Panc1 (cell line): ENCODE measurements at regions not wholly inside any gene's neighbourhood (a gene's known extent, or its start where the extent isn't known, plus 50 kb on each side); places are given as distances from the start of the nearest gene placed in this dataset.

Source experiments
- ATAC-seq: fragments of 200-7000 bp; cut with Tn5 transposase; 2 replicates; pipeline ENCODE4 v1.9.1; 2020; ENCODE audit warnings: mild to moderate bottlenecking, moderate library complexity
- BruUV-seq: library from RNA; stranded (reverse); fragments of 400-500 nt; replicated peaks from 2 replicates; lab custom pipeline; 2021; lab: Mats Ljungman, UMichigan
- CTCF ChIA-PET: fragments of 300-600 bp; sonication (Branson Sonifier 250); formaldehyde crosslinking; loops from one replicate; lab custom pipeline; 2022; ENCODE audit warnings: antibody characterized with exemption; lab: Charles Lee
- POLR2A ChIA-PET: fragments of 300-600 bp; sonication (Branson Sonifier 250); formaldehyde crosslinking; loops from one replicate; lab custom pipeline; 2022; ENCODE audit warnings: antibody characterized with exemption; lab: Charles Lee
- DNase-seq: peaks from one replicate; pipeline ENCODE4 v3.0.0-alpha.2; 2010; ENCODE audit warnings: low read depth, low spot score
- H3K27ac ChIP-seq: 2 replicates; pipeline ENCODE4 v1.5.1; 2011; ENCODE audit warnings: mild to moderate bottlenecking, low read length, inconsistent platforms
- H3K27me3 ChIP-seq: fragments of 200-500 bp; sonication (Bioruptor generic); 2 replicates; pipeline ENCODE4 v1.6.0; 2014; ENCODE audit warnings: low read length, inconsistent platforms; ENCODE audit not compliant: control insufficient read depth, insufficient read depth
- H3K36me3 ChIP-seq: fragments of 200-500 bp; sonication (Bioruptor generic); 2 replicates; pipeline ENCODE4 v1.5.1; 2014; ENCODE audit warnings: inconsistent platforms, mild to moderate bottlenecking, low read length, moderate library complexity; ENCODE audit not compliant: control insufficient read depth, insufficient read depth
- H3K4me1 ChIP-seq: 2 replicates; pipeline ENCODE4 v1.5.1; 2011; ENCODE audit warnings: inconsistent platforms, mild to moderate bottlenecking, low read length, moderate library complexity; ENCODE audit not compliant: control insufficient read depth, insufficient read depth
- H3K4me3 ChIP-seq, 2 experiments: 2 replicates each; pipeline ENCODE4 v1.5.1; 2011 to 2012; ENCODE audit warnings: low read depth in 2 of 2, low read length in 2 of 2, mild to moderate bottlenecking in 2 of 2, inconsistent platforms in 1 of 2, moderate library complexity in 1 of 2
- H3K9me3 ChIP-seq: fragments of 200-500 bp; sonication (Bioruptor generic); 2 replicates; pipeline ENCODE4 v1.5.1; 2014; ENCODE audit warnings: low read depth, mild to moderate bottlenecking, inconsistent platforms, low read length, moderate library complexity; ENCODE audit not compliant: control insufficient read depth, insufficient read depth
- CTCF ChIP-seq: fragments of 450-650 bp; IDR thresholded peaks from 2 replicates; pipeline ENCODE4 v1.5.1; 2017; ENCODE audit warnings: mild to moderate bottlenecking
- POLR2AphosphoS5 ChIP-seq: IDR thresholded peaks from 2 replicates; pipeline ENCODE4 v1.6.1; 2012; ENCODE audit warnings: mild to moderate bottlenecking, low read depth, low read length, moderate library complexity
- SIN3A ChIP-seq: IDR thresholded peaks from 2 replicates; pipeline ENCODE4 v1.6.1; 2012; ENCODE audit warnings: low read depth, mild to moderate bottlenecking, low read length, moderate library complexity, borderline replicate concordance; ENCODE audit not compliant: insufficient read depth
- TCF7L2 ChIP-seq: IDR thresholded peaks from 2 replicates; pipeline ENCODE4 v1.6.1; 2011; ENCODE audit warnings: mild to moderate bottlenecking, low read depth, low read length, inconsistent platforms
- in situ Hi-C: cut with HindIII; loops from 2 replicates; pipeline ENCODE4 v1.10.0; 2016; ENCODE audit warnings: low sequenced_read_pairs, low pct_unique_long_range_greater_than_20kb
- intact Hi-C: fragments of 100-400 bp; cut with micrococcal nuclease; formaldehyde crosslinking; loops from one replicate; pipeline ENCODE4 v1.10.0; 2022; ENCODE audit not compliant: unreplicated experiment
- TF ChIP-seq, protein P1 (sequence below), 2 experiments: IDR thresholded peaks; 2 replicates each; pipeline ENCODE4 v1.6.1; 2011 to 2012; ENCODE audit warnings: low read depth in 2 of 2, control low read depth in 1 of 2, low read length in 1 of 2, mild to moderate bottlenecking in 1 of 2, moderate library complexity in 1 of 2; ENCODE audit not compliant: insufficient read depth in 1 of 2

DNA sequence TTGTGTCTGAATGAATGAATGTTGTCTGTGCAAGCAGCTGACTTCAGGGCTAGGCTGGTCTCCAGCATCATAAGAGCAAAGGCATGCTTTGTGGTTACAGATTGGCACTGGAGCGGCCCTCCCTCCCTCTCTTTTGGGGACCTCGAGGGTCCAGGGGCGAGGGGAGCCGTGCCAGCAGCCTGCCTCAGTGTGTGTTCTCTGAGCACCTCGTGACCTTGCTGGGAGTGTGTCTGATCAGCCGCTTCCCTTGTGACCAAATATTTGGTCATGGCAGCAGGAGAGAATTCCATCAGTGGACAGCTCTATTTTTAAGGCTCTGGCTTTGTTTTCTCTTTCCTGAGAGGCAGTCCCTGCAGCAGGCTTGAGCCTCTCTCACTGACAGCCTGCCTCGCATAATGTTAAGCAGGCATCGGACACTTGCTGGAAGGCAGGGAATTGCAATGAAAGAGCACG, 329.7 kb downstream of the UQCRFS1 start:
- intact Hi-C loops (loop anchor here (5.0 to 10.0 kb wide), 2 partner anchors 382 to 714 kb away; no protein-coding TSS in a partner anchor), in situ Hi-C loops (no loop called here)
- ChIA-PET CTCF (no interaction called here), POLR2A (interaction anchor here (0.5 kb wide), 1 partner anchor 617 kb away, joined by 4 read pairs; no protein-coding TSS in a partner anchor)
- no peaks in the 10 kb centered on the region for H3K4me1 ChIP-seq
- no peak for ATAC-seq
- BruUV-seq = no TSS peak
- H3K4me3 ChIP-seq = no peak overlapping the region
- no peak for TF ChIP-seq POLR2AphosphoS5
- TF ChIP-seq SIN3A = no peak
- no peak for TF ChIP-seq CTCF
- TF ChIP-seq, protein P1, sequence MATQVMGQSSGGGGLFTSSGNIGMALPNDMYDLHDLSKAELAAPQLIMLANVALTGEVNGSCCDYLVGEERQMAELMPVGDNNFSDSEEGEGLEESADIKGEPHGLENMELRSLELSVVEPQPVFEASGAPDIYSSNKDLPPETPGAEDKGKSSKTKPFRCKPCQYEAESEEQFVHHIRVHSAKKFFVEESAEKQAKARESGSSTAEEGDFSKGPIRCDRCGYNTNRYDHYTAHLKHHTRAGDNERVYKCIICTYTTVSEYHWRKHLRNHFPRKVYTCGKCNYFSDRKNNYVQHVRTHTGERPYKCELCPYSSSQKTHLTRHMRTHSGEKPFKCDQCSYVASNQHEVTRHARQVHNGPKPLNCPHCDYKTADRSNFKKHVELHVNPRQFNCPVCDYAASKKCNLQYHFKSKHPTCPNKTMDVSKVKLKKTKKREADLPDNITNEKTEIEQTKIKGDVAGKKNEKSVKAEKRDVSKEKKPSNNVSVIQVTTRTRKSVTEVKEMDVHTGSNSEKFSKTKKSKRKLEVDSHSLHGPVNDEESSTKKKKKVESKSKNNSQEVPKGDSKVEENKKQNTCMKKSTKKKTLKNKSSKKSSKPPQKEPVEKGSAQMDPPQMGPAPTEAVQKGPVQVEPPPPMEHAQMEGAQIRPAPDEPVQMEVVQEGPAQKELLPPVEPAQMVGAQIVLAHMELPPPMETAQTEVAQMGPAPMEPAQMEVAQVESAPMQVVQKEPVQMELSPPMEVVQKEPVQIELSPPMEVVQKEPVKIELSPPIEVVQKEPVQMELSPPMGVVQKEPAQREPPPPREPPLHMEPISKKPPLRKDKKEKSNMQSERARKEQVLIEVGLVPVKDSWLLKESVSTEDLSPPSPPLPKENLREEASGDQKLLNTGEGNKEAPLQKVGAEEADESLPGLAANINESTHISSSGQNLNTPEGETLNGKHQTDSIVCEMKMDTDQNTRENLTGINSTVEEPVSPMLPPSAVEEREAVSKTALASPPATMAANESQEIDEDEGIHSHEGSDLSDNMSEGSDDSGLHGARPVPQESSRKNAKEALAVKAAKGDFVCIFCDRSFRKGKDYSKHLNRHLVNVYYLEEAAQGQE (IDR thresholded peaks at IDR 0.05; ENCODE audit: insufficient read depth in 1 of 2, low read depth in 2 of 2, low read length in 1 of 2) = no peak
- no peak for TF ChIP-seq TCF7L2
- H3K27me3 ChIP-seq = peaks cover 7% of the 10 kb centered on the region; the same call in 1 of the 2 replicates
- no peaks in the 10 kb centered on the region for H3K36me3 ChIP-seq
- no peak for DNase-seq
- no peak overlapping the region for H3K27ac ChIP-seq
- no peaks in the 10 kb centered on the region for H3K9me3 ChIP-seq

- no peaks in the 10 kb centered on the region for H3K9me3 ChIP-seq
- intact Hi-C loops = loop anchor here (5.0 to 10.0 kb wide), 2 partner anchors 382 to 714 kb away; no protein-coding TSS in a partner anchor
- H3K36me3 ChIP-seq = no peaks in the 10 kb centered on the region
- BruUV-seq = no TSS peak
- in situ Hi-C loops = no loop called here
- TF ChIP-seq CTCF (no peak), TCF7L2 (no peak), SIN3A (no peak), POLR2AphosphoS5 (no peak)
- TF ChIP-seq, protein P1 (IDR thresholded peaks at IDR 0.05; ENCODE audit: insufficient read depth in 1 of 2, low read depth in 2 of 2, low read length in 1 of 2) = no peak
- H3K27ac ChIP-seq = no peak overlapping the region
- no peak for ATAC-seq
- ChIA-PET POLR2A (no interaction called here), CTCF (interaction anchor here (1.6 kb wide), 1 partner anchor 146 kb away, joined by 4 read pairs; no protein-coding TSS in a partner anchor)
- peaks cover 5% of the 10 kb centered on the region; the same call in 1 of the 2 replicates for H3K27me3 ChIP-seq
- no peak overlapping the region for H3K4me3 ChIP-seq
- no peak for DNase-seq
- no peaks in the 10 kb centered on the region for H3K4me1 ChIP-seq
These were observed 330.1 kb downstream of the UQCRFS1 start for GRCh38 chr19:28882818-28883217.
